Endodermal cell (in vitro differentiated cells): ENCODE measurements at regions not wholly inside any gene's neighbourhood (a gene's known extent, or its start where the extent isn't known, plus 50 kb on each side); places are given as distances from the start of the nearest gene placed in this dataset.

ENCODE experiments used
- DNase-seq: peaks from one replicate; pipeline ENCODE4 v3.0.0-alpha.2; 2017
- H3K27ac ChIP-seq: 2 replicates; pipeline ENCODE4 v1.5.1; 2013; ENCODE audit warnings: mild to moderate bottlenecking, low read depth, low read length, moderate library complexity
- H3K27me3 ChIP-seq: 2 replicates; pipeline ENCODE4 v1.6.1; 2013; ENCODE audit warnings: mild to moderate bottlenecking, low read length, moderate library complexity; ENCODE audit not compliant: insufficient read depth, control insufficient read depth, poor library complexity, severe bottlenecking
- H3K36me3 ChIP-seq: 2 replicates; pipeline ENCODE4 v1.7.0; 2013; ENCODE audit warnings: mild to moderate bottlenecking, low read length, moderate library complexity; ENCODE audit not compliant: control insufficient read depth, insufficient read depth
- H3K4me1 ChIP-seq: one replicate; pipeline ENCODE4 v1.7.0; 2013; ENCODE audit warnings: low read length; ENCODE audit not compliant: control insufficient read depth, insufficient read depth
- H3K4me3 ChIP-seq: 2 replicates; pipeline ENCODE4 v1.5.1; 2013; ENCODE audit warnings: mild to moderate bottlenecking, low read length, moderate library complexity
- H3K9ac ChIP-seq: 2 replicates; pipeline ENCODE4 v1.6.1; 2013; ENCODE audit warnings: mild to moderate bottlenecking, low read length, moderate library complexity; ENCODE audit not compliant: poor library complexity, severe bottlenecking; ENCODE audit errors: extremely low read depth
- H3K9me3 ChIP-seq: 2 replicates; pipeline ENCODE4 v1.6.1; 2013; ENCODE audit warnings: mild to moderate bottlenecking, low read length, moderate library complexity; ENCODE audit not compliant: control insufficient read depth
- H3K27ac Mint-ChIP-seq: 2 replicates; pipeline ENCODE4 v1.8.0; 2020; ENCODE audit warnings: mixed read lengths
- H3K27me3 Mint-ChIP-seq: 2 replicates; pipeline ENCODE4 v1.8.0; 2021; ENCODE audit warnings: mild to moderate bottlenecking, mixed read lengths; ENCODE audit not compliant: insufficient read depth
- H3K36me3 Mint-ChIP-seq: 2 replicates; pipeline ENCODE4 v1.8.0; 2020; ENCODE audit warnings: low read depth, mixed read lengths
- H3K4me1 Mint-ChIP-seq: 2 replicates; pipeline ENCODE4 v1.8.0; 2020; ENCODE audit warnings: mixed read lengths
- H3K4me3 Mint-ChIP-seq: 2 replicates; pipeline ENCODE4 v1.8.0; 2020; ENCODE audit warnings: mild to moderate bottlenecking, moderate library complexity, mixed read lengths
- H3K9me3 Mint-ChIP-seq: 2 replicates; pipeline ENCODE4 v1.8.0; 2020; ENCODE audit warnings: mild to moderate bottlenecking, mixed read lengths
- CTCF ChIP-seq: fragments of 200-600 bp; sonication (generic); conservative IDR thresholded peaks from 2 replicates; pipeline ENCODE4 v1.5.0; 2021; ENCODE audit warnings: antibody characterized with exemption, mild to moderate bottlenecking
- WGBS, 2 experiments: methylation state at CpG; one replicate each; pipeline versions ENCODE4 v1.1.5 to v1.1.7; 2013; ENCODE audit warnings: missing lambda C conversion rate in 2 of 2, mixed read lengths in 1 of 2; ENCODE audit not compliant: insufficient coverage in 1 of 2, insufficient read length in 1 of 2; 5-methylcytosine and 5-hydroxymethylcytosine counted together

GRCh38 chr6:56386717-56387116 lies 139.3 kb upstream of the COL21A1 start:
- no peak overlapping the region for H3K9ac ChIP-seq
- no peaks in the 10 kb centered on the region for H3K36me3 ChIP-seq
- Mint-ChIP-seq H3K36me3 (no peaks in the 10 kb centered on the region), H3K9me3 (peaks cover 5% of the 10 kb centered on the region), H3K27ac (no peak overlapping the region), H3K4me3 (no peak overlapping the region), H3K27me3 (no peaks in the 10 kb centered on the region), H3K4me1 (peaks cover 21% of the 10 kb centered on the region)
- H3K27ac ChIP-seq, result no peak overlapping the region
- no peaks in the 10 kb centered on the region for H3K27me3 ChIP-seq
- no peaks in the 10 kb centered on the region for H3K9me3 ChIP-seq
- no peak overlapping the region for H3K4me3 ChIP-seq
- no peak for DNase-seq
- TF ChIP-seq CTCF, result no peak
- H3K4me1 ChIP-seq, result peaks cover 10% of the 10 kb centered on the region
- WGBS, 2 experiments, result 88 to 100% methylated on average over 1 of the region's 1 CpG

- no peaks in the 10 kb centered on the region for H3K27me3 ChIP-seq
- no peak overlapping the region for H3K9ac ChIP-seq
- no peak overlapping the region for H3K27ac ChIP-seq
- Mint-ChIP-seq H3K9me3 (peaks cover 5% of the 10 kb centered on the region), H3K27me3 (no peaks in the 10 kb centered on the region), H3K36me3 (no peaks in the 10 kb centered on the region), H3K4me3 (no peak overlapping the region), H3K4me1 (peaks cover 21% of the 10 kb centered on the region), H3K27ac (no peak overlapping the region)
- H3K9me3 ChIP-seq, result no peaks in the 10 kb centered on the region
- no peak for TF ChIP-seq CTCF
- peaks cover 10% of the 10 kb centered on the region for H3K4me1 ChIP-seq
- no peaks in the 10 kb centered on the region for H3K36me3 ChIP-seq
- H3K4me3 ChIP-seq, result no peak overlapping the region
- no peak for DNase-seq
- WGBS, 2 experiments, result 90 to 96% methylated on average over 4 to 6 of the region's 6 CpGs
Observed at GRCh38 chr6:56385981-56386593, 138.7 kb upstream of the COL21A1 start.

GRCh38 chr6:56383160-56383559 lies 135.8 kb upstream of the COL21A1 start:
- Histone ChIP-seq H3K4me1 (peaks cover 8% of the 10 kb centered on the region), H3K36me3 (no peaks in the 10 kb centered on the region), H3K9me3 (no peaks in the 10 kb centered on the region), H3K4me3 (no peak overlapping the region), H3K27ac (no peak overlapping the region), H3K27me3 (no peaks in the 10 kb centered on the region), H3K9ac (no peak overlapping the region)
- 79% methylated on average over 1 of the region's 1 CpG; no CpG with 5 or more reads in 1 of the 2 experiments for WGBS, 2 experiments
- Mint-ChIP-seq H3K36me3 (peaks cover 2% of the 10 kb centered on the region), H3K9me3 (peaks cover 4% of the 10 kb centered on the region), H3K4me3 (no peak overlapping the region), H3K4me1 (peaks cover 20% of the 10 kb centered on the region), H3K27me3 (no peaks in the 10 kb centered on the region), H3K27ac (no peak overlapping the region)
- no peak for DNase-seq
- no peak for TF ChIP-seq CTCF
